ENCODE measurements at regions not wholly inside any gene's neighbourhood (a gene's known extent, or its start where the extent isn't known, plus 50 kb on each side); places are given as distances from the start of the nearest gene placed in this dataset.

DNA sequence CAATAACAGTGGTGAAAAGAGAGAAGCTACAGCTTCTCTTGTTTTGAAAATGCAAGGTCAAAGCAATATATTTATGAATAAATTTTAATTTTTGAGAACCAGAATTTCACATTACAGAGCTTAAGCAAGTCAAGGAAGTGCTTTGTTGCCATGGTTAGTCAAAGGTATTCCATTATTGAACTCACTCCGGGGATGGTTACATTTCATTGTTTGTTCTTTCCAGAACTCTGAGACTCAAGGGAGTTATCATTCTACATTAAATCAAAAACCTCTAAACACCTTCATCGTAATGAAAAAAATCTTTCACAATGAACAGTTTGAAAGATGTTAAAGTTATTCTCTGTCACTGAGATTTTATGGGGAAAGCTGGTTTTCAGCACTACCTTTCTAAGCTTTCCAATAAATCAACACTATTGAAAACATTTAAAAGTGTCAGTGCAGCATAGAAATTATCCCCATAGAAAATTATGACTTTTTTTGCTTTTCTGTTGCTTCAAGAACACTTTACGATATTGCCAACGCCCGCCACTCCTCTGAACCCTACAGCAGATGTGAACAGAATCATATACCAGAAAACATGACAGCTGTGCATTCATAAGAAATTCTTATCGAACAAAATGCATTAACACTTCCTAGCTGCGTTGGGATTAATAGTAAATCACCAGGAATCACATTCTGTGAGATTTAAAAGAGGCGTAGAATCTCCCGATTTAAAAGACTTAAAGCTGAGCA is 83.0 kb downstream of the OTOL1 start:
- Histone ChIP-seq H3K4me3 (ENCODE audit: low read depth, low read length) (no peak overlapping the region), H3K36me3 (ENCODE audit: control insufficient read depth, insufficient read depth, low read length) (no peaks in the 10 kb centered on the region), H3K27me3 (ENCODE audit: control insufficient read depth, insufficient read depth, low read length) (no peaks in the 10 kb centered on the region)
- TF ChIP-seq, protein P1, sequence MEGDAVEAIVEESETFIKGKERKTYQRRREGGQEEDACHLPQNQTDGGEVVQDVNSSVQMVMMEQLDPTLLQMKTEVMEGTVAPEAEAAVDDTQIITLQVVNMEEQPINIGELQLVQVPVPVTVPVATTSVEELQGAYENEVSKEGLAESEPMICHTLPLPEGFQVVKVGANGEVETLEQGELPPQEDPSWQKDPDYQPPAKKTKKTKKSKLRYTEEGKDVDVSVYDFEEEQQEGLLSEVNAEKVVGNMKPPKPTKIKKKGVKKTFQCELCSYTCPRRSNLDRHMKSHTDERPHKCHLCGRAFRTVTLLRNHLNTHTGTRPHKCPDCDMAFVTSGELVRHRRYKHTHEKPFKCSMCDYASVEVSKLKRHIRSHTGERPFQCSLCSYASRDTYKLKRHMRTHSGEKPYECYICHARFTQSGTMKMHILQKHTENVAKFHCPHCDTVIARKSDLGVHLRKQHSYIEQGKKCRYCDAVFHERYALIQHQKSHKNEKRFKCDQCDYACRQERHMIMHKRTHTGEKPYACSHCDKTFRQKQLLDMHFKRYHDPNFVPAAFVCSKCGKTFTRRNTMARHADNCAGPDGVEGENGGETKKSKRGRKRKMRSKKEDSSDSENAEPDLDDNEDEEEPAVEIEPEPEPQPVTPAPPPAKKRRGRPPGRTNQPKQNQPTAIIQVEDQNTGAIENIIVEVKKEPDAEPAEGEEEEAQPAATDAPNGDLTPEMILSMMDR (IDR thresholded peaks at IDR 0.05; ENCODE audit: insufficient read depth, low read length, severe bottlenecking), result no peak
- DNase-seq (ENCODE audit: low read depth) (no peak), FAIRE-seq (no peak)

DNA sequence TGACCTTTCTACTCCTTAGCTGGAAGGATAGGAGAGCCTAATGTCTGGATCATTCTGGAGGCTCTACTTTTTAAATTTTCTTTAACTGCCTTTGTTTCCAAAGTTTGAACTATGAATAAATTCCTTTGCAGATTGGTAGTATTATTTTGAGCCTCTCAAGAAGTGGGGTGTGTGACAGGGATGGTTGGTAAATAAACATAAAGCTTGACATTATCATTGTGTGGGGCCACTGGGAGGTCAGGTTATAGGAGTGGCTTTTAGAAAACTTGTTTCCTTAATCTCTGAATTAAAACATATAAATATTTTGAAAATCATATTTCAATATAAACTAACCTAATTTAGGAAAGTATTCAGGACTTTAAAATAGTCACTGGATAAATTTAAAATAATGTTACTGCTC is 89.3 kb downstream of the OTOL1 start:
- no peak for FAIRE-seq
- Histone ChIP-seq H3K27me3 (ENCODE audit: control insufficient read depth, insufficient read depth, low read length) (no peaks in the 10 kb centered on the region), H3K4me3 (ENCODE audit: low read depth, low read length) (no peak overlapping the region), H3K36me3 (ENCODE audit: control insufficient read depth, insufficient read depth, low read length) (no peaks in the 10 kb centered on the region)
- TF ChIP-seq, protein P1 (IDR thresholded peaks at IDR 0.05; ENCODE audit: insufficient read depth, low read length, severe bottlenecking), result no peak
- DNase-seq (ENCODE audit: low read depth), result no peak

DNA sequence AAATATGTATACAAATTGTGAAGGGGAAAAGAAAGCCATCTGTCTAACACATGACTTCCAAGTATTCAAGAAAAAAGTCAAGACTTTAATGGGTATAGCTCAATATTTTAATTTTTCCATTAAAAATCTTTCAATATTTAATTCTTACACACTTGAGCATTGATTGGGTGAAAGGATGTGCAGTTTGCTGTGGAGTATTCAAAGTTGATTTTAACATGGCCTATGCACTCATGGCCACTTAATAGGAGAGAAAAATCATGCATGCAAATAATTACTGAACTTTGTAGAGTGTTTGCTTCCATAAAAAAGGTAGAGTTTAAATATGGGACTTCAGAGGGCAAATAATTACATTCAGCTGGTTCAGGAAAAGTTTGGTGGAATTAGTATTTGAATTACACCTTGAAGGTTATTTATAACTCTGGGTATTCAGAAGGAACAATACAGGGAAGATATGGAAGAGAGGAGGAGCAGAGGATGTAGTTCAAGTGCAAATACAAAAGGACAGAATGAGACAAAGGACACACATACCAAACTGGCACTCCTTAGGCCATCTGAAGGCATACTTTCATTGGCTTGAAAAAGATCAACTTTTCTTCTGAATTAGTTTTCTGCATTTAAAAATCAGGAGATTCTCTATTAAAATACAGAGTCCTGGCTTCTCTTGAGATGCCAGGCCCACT is 90.1 kb downstream of the OTOL1 start:
- TF ChIP-seq, protein P1 (IDR thresholded peaks at IDR 0.05; ENCODE audit: insufficient read depth, low read length, severe bottlenecking), result no peak
- FAIRE-seq (no peak), DNase-seq (ENCODE audit: low read depth) (no peak)

DNA sequence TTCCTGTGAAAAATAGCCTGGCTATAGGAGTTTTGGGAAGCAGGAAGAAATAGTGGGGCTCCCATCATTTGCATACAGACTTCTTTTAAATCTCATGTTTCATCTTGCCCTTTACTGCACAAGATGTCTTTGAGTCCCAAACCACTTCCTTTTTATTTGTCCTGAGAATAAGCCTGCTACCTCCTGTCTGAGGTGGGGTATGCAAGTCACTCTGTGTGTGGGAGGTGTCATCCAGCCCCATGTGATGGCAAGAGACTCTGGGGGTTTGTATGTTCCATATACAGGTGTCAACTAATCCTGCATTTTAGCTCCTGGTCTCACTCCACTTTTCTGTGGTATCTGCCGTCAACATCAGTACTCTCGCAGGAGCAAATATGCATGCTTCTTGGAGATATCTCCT is 102.0 kb downstream of the OTOL1 start:
- no peaks in the 10 kb centered on the region for H3K27me3 ChIP-seq (ENCODE audit: control insufficient read depth, insufficient read depth, low read length)
- H3K4me3 ChIP-seq (ENCODE audit: low read depth, low read length), result no peak overlapping the region
- FAIRE-seq (no peak), DNase-seq (ENCODE audit: low read depth) (no peak)
- TF ChIP-seq, protein P1 (IDR thresholded peaks at IDR 0.05; ENCODE audit: insufficient read depth, low read length, severe bottlenecking), result no peak
- H3K36me3 ChIP-seq (ENCODE audit: control insufficient read depth, insufficient read depth, low read length), result no peaks in the 10 kb centered on the region

More for the DNA sequence above, 90.1 kb downstream of the OTOL1 start:
- Histone ChIP-seq H3K4me3 (ENCODE audit: low read depth, low read length) (no peak overlapping the region), H3K27me3 (ENCODE audit: control insufficient read depth, insufficient read depth, low read length) (no peaks in the 10 kb centered on the region), H3K36me3 (ENCODE audit: control insufficient read depth, insufficient read depth, low read length) (no peaks in the 10 kb centered on the region)

- TF ChIP-seq, protein P1 (IDR thresholded peaks at IDR 0.05; ENCODE audit: insufficient read depth, low read length, severe bottlenecking), result no peak
- Histone ChIP-seq H3K36me3 (ENCODE audit: control insufficient read depth, insufficient read depth, low read length) (no peaks in the 10 kb centered on the region), H3K4me3 (ENCODE audit: low read depth, low read length) (no peak overlapping the region), H3K27me3 (ENCODE audit: control insufficient read depth, insufficient read depth, low read length) (no peaks in the 10 kb centered on the region)
- FAIRE-seq (no peak), DNase-seq (ENCODE audit: low read depth) (no peak)
Measured at GRCh38 chr3:161599697-161600096, 103.1 kb downstream of the OTOL1 start.
